HG03439 (cell line): ENCODE measurements at regions not wholly inside any gene's neighbourhood (a gene's known extent, or its start where the extent isn't known, plus 50 kb on each side); places are given as distances from the start of the nearest gene placed in this dataset.

Experiments used
- ATAC-seq: cut with Tn5 transposase; IDR thresholded peaks from one replicate; pipeline ENCODE4 v1.9.1; 2021; ENCODE audit warnings: mild to moderate bottlenecking, moderate library complexity; ENCODE audit not compliant: unreplicated experiment

- ATAC-seq: no peak
These were observed 90.1 kb upstream of the PIK3CG start for GRCh38 chr7:106774768-106775551.

GRCh38 chr7:106775552-106775936 is 89.5 kb upstream of the PIK3CG start:
- ATAC-seq: no peak

DNA sequence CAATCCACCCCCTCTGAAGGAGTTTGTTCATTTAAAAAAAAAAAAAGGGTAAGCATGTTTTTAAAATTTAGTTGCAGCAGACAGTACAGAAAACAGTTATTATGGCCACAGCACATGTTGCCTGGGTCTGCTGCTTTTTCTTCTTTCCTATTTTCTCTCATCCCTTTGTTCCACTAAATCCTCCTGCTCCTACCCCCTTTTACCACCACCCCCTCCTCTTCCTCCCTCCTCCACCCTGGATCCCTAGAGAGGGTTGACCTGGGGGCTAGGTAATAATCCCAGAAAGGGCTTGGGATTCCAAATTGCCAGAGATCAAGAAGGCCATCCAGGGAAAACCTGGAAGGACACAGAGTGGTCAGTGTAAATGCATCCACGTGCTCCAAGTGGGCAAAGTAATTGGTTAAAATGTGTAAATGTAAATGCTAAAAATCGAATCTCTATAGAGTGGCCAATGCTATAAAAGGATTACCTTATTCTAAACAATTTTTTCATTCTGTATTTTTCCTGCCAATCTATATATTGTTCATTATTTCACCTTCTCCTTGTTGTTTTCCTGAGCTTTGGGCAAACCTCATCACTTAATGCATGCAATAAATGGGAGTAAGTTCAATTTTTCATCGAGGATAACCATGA is 89.0 kb upstream of the PIK3CG start:
- ATAC-seq: no peak

GRCh38 chr7:106776618-106777347 is 88.3 kb upstream of the PIK3CG start:
- ATAC-seq: no peak

DNA sequence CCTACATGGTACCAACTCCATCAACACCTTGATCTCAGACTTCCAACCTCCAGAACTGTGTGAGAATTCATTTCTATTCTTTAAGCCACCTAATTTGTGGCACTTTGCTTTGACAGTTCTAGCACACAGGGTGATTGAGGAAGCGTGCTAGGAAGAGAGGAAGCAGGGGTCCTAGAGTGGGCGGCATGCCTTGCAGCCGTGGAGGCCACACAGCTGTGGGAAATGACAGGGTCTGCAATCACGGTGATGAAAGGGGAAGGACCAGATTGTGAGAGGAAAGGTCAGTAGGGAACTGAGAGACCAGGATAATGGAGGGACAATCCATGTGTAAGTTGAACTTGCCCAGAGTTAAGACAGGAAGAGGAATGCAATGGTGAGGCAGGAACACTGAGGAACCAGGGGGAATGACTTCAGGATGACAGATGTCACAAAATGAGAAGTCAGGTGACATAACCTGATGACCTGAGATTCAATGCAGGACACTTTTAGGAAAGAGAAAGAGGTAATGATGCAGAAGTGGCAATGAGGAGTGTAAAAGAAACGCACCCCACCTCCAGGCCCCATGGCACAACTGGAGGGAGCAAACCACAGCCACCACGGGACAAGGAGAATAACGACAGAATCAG is 87.3 kb upstream of the PIK3CG start:
- ATAC-seq: no peak

GRCh38 chr7:106778656-106779250 is 86.3 kb upstream of the PIK3CG start:
- ATAC-seq: no peak

DNA sequence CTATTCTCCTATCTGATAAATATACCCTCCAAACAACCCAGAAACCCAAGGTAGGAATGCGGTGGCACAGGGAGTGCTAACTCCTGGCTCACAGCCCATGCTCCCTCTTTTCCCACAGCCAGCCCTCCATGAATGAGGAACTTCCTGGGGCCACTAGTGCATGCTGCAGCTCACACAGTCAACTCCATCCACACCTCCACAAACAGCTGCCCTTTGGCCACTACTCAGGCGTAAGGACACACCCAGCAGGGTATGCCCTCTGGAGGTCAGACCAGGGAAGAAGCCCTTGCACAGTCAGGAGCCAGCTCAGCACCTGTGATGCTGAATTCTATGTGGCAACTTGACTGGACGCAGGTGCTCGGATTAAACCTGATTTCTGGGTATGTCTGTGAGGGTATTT is 85.2 kb upstream of the PIK3CG start:
- ATAC-seq: no peak

- ATAC-seq: no peak
These were observed 84.1 kb upstream of the PIK3CG start for GRCh38 chr7:106781007-106781406.

DNA sequence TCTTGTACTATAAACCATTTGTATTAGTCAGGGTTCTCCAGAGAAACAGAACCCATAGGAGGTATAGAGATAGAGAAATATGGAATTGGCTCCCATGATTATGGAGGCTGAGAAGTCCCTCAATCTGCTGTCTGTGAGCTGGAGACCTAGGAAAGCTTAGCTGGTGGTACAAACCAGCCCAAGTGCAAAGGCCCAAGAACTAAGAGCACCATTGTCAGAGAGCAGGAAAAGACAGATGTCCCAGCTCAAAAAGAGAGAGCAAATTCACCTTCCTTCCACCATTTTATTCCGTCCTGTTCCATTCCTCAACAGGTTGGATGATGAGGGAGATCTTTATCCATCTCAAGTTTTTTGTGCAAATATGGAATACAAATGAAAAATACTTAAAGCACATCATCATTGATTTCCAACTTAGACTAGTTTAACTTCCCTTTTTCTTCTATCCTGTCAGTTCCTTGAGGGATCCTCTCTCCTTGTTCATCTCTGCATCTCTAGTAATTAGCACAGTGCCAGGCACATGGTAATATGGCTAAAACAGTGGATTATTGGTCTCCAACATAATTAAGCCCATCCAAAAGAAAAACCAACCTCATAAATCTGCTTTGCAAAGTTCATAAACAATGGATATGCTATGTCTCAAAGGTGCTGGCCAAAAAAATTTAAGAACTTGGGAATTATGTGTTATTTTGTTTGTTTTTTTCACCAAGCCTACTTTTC is 83.1 kb upstream of the PIK3CG start:
- no peak for ATAC-seq

DNA sequence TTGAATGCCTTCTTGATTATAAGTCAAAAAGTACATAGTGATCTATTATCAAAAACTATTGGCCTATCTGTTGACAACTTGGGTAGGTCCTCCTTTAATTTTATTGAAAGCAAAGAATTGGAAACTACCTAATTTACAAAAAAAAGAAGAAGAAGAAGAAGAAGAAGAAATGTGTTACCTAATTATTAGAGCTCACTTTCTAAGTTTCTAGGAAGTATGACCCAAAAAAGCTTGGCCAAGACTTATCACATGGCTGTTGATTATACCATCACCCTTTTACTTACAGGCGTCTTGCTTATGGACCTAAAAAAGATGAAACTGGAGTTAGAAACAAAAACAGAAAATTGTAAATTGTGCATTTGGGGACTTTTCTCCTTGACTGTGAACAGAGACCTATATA is 81.8 kb upstream of the PIK3CG start:
- ATAC-seq: no peak

DNA sequence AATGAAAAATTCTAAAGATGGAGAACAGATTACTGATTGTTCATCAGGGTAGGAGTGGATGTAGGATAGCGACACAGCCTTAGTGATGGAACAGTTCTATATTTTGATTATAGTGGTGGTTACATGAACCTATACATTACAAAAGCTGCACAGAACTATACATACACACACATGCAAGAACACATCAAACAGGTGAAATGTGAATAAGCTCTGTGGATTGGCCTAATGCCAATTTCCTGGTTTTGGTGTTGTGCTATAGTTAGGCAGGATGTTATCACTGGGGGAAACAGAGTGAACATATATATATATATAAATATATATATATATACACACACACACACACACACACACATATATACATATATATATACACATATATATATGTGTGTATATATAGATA is 76.4 kb upstream of the PIK3CG start:
- ATAC-seq: no peak

GRCh38 chr7:106791526-106791925 is 73.6 kb upstream of the PIK3CG start:
- ATAC-seq: no peak

GRCh38 chr7:106792233-106792926 is 72.7 kb upstream of the PIK3CG start:
- ATAC-seq: no peak

GRCh38 chr7:106793015-106793975 is 71.8 kb upstream of the PIK3CG start:
- ATAC-seq: no peak

- no peak for ATAC-seq
These were observed 70.6 kb upstream of the PIK3CG start for GRCh38 chr7:106794276-106795083.

DNA sequence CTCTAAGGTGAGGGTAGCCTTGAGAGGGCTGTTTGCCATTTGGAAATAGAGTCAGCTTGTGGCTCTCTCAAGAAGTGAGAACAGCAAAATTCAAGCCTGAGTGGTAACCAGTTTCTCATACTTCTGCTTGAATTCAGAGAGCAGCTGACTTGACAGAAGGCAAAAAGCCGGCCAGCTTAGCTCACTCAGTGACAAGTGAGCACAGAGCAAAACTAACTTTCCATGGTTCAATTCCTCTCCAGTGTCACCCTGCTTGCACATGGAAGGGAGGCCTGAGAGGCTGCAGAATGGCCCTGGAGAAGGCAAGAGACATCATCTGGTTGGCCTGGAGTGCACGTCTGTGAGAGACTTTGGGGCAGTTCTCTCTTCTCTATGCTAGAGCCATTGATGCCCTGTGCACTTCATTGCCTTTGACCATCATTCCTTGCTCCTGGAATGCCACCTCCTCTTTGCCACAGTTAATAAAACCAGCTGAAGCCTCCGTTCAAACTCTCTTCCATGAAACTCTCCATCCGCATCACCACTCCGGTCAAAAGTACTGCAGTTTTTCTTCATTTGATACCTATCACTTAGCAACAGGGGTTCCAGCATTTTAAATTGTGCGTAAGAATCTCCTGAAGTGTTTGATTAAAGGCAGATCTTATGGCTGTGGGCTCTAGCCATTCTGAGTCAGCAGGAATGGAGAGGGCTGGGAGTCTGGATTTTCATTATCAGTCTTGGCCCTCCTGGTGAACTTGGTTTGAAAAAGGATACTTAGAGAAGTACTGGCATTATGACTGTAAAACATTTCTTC is 69.8 kb upstream of the PIK3CG start:
- no peak for ATAC-seq

GRCh38 chr7:106795877-106796231 is 69.2 kb upstream of the PIK3CG start:
- no peak for ATAC-seq
